EH (cell line): ENCODE measurements at regions not wholly inside any gene's neighbourhood (a gene's known extent, or its start where the extent isn't known, plus 50 kb on each side); places are given as distances from the start of the nearest gene placed in this dataset.

Source experiments
- DNase-seq: peaks from one replicate; pipeline ENCODE4 v3.0.0-alpha.2; 2015; ENCODE audit warnings: low read depth

DNA sequence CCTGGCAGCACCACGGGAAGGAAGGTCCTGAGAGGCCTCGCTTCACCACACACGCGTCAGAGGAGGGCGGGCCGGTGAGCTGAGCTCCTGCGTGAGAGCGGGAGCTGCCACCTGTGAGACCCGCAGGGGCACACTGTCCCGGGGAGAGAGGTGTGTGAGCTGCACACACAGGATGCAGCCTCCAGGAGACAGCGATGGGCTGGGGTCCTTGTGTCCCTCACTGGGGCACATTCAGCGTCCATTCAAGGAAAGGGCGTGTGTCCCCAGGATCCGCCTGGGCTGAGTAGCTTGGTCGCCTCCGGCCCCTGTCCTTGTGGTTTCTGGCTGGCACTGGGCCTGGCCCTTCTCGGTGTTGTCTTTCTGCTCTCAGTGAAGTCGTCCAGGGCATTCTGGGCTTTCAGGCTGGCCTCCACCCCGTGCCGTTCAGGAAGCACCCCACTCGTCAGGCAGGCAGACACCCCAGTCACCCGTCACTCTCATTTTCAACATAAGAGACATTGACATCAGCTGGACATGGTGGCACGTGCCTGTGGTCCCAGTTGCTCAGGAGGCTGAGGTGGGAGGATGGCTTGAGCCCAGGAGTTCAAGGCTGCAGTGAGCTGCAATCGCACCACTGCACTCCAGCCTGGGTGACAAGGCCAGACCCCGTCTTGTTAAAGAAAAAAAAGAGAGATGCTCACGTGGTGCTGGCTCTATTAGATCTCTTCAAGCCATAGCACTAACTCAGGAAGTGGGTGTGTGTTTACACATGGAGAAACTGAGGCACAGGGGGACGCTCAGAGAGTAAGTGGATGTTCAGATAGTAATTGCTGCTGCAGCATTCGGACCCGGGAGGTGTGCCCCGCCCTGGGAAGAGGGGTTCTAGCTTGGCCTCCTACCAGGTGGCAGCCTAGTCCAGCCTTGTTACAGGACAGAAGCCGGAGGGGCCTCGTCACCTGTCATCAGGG, 1081.6 kb downstream of the BRD1 start:
- no peak for DNase-seq

DNA sequence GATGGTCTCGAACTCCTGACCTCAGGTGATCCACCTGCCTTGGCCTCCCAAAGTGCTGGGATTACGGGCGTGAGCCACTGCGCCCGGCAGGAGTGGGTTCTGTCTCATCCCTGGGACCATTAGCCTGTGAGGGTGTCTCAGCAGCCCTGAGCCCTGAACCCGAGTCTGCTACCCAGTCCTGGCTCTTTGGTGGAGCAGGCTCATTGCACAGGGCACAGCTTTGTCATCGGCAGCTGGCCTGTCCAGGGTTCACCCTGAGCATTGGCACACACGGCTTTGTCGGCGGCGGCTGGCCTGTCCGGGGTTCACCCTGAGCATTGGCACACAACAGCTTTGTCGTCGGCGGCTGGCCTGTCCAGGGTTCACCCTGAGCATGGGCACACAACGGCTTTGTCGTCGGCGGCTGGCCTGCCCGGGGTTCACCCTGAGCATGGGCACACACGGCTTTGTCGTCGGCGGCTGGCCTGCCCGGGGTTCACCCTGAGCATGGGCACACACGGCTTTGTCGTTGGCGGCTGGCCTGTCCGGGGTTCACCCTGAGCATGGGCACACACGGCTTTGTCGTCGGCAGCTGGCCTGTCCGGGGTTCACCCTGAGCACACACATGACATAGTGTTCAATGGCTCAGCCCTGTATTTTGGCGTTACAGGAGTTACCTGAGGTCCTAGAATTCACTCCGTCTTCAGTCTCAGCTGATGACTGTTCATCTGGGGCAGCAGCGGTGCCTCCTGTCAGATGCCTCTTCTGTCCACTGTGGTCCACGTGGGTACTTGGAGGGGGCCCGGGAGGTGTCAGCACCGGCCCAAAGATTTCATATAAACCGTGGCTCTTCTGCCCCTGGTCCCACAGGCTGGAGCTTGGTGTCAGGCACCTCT, 1082.5 kb downstream of the BRD1 start:
- no peak for DNase-seq

DNA sequence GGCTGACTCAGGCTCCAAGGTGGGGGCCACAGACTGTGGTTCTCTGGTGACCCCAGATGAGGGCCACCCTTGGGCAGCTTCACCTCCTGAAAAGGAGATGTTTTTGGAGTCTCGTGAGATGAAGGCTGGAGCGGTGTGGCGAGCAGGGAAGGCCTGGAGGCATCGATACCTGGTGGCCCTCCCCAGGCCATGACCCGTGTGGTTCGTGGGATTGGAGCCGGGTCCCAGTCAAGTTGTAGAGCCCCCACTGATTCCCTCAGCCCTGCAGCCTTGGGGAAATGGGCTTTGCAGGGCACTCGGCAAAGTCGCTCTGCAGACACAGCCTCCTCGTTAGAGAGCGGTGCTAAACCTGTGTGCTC, 1083.4 kb downstream of the BRD1 start:
- no peak for DNase-seq

DNA sequence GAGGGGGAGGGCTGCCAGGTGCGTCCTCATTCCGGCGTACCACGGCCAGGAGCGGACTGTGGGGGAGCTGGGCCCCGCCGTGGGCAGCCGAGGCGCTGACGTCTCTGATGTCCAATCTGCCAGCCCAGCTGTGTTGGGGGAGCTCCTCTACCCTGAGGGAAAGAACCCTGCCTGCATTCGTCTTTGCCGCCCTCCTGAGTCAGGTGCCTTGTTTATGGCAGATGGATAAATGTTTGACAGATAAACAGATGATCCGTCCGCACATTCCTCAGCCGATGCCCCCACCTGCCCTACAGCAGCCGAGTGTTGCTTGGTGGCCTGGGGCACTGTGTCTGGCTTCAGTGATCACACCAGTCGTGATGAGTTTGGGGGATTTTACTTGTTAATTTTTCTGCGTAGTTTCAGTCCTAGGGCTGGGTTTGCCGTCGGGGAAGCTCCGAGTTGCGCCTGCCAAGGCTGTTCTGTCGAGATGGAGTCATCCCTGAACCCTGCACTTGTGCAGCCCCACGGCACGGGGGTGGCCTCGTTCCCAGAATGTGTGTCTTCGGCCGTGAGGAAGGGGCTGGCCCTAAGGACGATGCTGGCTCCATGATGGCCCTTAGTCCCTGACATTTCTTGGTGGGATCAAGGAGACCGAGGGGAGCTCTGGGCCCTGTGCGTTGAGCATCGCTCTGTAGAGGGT, 1083.9 kb downstream of the BRD1 start:
- no peak for DNase-seq

DNA sequence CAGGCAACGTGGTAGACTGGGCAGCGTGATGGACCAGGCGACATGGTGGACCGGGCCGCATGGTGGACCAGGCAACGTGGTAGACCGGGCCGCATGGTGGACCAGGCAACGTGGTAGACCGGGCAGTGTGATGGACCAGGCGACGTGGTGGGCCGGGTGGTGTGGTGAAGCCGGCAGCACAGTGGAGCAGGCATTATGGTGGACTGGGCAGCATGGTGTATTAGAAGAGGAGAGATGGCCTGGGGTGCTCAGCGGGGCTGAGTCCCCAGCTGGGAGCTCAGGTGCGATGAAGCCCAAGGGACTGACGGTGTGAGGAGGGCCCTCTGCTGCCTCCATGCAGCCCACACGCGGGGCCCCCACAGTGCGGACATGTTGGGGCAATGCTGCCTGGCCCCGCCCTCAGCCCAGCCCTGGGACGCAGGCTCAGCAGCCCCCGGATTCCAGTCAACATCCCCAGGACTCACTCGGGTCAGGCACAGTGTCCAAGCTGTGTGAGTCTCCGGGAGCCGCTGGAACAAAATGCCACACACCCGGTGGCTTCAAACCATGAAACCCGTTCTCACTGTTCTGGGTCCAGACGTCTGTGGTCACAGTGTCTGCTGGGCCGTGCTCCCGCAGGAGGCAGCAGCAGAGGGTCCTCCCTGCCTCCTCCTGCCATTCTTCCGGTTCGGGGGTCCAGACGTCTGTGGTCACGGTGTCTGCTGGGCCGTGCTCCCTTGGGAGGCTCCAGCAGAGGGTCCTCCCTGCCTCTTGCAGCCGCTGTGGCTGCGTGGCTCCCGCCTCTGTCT, 1084.9 kb downstream of the BRD1 start:
- DNase-seq = no peak

DNA sequence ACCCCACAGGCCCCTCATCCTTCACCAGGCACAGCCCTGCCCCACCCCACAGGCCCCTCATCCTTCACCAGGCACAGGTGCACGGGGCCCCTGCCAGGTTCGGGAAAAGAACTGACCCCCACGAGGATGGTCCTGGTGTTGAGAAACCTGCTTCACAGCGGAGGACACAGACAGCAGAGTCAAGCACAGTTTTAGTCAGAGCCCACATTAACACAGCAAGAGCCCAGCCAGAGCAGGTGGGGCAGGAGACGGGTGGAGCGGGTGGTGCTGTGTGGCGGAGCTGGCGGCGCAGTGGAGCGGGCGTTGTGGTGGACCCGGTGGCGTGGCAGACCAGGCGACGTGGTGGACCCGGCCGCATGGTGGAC, 1085.5 kb downstream of the BRD1 start:
- no peak for DNase-seq

DNA sequence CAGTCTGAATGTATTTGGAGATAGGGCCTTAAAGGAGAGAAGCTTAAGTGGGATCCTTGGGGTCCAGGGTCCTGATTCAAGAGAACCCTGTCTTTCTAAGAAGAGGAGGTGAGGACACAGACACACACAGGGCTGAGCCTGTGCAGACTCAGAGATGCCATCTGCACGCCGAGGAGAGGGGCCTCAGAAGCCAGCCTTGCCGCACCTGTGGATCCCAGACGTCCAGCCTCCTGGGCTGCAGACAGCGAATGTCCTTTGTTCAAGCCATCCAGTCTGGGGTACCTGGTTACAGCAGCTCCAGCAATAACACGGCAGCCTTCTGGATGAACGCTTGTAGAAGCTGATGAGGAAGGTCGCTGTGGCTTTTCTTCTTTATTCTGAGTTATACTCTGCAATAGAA, 1086.1 kb downstream of the BRD1 start:
- DNase-seq = no peak

DNA sequence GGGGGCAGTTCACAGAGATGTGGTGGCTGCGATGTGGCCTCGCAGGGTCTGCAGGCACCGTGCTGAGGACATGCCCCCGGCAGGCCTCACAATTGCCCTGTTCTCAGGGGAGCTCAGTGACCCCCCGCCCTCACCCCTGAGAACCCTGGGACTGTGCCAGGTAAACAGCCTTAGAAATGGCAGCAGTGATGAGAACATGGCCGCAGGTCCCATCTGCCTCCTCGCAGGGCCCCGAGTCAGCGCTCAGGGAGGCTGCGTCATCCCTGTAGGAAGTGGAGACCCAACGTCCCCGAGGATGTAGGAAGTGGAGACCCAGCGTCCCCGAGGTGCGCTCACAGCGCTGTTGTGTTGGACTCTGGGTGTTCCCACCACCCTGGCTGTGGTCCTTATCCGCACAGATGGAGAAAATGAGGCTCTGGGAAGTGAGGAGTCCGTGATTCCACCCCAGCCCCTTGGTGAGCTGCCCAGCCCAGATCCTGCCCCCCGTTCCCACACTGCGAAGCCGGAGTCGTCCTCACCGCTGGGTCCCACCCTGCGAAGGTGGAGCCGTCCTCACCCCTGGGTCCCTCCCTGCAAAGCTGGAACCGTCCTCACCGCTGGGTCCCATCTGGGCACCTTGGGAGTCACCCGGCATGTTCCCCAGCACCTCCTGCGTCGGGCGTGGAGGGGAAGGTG, 1086.8 kb downstream of the BRD1 start:
- DNase-seq = no peak

DNA sequence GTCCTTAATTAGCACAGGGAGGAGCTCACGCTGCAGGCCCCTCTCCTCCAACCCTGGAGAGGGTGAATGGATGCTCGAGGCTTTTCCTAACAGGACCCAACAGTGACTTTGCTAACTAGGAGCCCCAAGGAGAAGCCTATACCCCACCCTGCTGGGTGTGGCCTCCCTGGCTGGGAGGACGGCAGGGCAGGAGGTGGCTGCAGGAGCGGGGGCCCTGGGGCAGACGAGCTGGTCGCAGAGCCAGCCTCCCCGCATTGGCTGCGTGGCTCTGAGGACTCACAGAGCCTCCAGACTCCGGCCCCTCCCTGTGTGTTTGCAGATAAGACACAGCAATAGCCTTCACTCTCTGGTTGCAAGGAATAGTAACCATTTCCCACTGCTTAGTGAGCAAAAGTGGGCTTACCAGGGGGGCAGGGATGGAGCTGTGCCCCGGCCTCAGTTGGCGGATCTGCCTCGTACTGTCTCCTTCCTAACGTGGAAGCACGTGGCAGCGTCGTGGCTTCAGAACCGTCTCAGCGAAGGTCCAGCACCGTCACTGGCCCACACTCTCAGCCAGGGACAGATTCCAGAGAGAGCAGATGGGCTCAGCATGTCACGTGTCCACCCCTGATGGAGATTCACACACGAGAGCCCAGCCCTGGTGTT, 1087.5 kb downstream of the BRD1 start:
- no peak for DNase-seq

DNA sequence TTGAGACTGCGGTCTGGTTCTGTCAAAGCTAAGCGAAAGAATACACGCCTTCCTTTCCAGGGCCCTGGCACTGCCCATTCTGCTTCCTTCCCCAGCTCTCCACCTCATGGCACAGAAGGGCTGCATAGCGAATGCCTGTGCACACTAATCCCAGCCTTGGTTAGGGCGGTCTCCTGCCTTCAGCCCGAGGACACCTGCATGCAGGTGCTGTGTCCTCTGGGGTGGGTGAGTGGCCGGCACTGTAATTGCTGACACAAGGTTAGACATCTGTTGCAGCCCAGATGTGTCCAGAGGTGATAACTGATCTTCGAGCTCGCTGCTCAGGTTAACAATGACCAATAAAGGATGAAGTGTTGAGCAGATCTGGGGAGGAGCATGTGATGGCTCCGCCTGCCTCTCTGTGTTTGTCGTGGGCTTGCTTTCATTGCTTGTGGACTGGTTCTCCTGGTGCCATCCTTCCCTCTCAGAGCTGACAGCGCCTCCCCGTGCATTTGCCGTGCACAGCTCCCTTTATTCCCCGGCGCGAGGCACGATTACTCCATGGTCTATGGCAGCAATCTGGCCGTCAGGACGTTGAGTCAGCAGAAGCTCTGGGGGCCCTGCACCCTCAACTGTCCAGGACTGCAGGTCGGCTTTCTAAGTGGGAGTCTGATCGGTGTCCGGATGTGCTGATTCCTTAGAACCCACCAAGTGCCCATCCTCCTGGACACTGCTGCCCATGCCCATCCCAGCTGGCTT, 1088.2 kb downstream of the BRD1 start:
- no peak for DNase-seq

DNA sequence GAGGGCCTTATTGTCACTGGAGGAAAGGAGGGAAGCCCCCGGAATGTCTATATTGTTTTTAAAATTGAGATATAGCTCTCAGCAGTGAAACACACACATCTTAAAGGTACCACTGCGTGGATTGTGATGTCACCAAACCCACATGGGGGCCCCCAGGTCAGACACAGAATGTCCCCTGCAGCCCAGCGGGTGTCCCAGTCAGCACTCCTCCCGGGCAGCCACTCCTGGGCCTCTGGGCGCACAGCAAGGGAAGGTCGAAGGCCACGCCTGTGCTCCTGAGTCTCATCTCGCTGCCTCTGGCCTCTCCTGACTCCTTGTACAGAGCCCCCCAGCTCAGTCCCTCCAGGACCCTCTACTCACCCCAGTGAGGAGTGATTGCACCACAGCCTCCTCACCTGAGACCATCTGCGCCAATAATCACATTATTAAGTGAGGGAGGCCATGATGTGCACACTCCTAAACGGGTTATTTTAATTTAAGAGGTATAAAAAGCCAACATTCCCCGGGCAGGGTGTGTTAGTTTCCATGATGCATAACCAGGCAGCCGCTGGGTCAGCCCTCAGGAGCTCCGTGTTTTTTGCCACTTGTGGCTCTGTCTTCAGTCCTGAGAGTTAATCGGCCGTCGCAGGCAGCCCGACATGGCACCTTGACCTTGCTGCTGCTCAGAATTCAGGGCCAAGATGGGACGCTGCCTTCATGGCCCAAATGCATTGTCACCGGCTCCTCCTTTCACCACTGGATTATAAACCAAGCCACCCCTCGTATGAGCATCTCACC, 1089.3 kb downstream of the BRD1 start:
- DNase-seq = no peak

DNA sequence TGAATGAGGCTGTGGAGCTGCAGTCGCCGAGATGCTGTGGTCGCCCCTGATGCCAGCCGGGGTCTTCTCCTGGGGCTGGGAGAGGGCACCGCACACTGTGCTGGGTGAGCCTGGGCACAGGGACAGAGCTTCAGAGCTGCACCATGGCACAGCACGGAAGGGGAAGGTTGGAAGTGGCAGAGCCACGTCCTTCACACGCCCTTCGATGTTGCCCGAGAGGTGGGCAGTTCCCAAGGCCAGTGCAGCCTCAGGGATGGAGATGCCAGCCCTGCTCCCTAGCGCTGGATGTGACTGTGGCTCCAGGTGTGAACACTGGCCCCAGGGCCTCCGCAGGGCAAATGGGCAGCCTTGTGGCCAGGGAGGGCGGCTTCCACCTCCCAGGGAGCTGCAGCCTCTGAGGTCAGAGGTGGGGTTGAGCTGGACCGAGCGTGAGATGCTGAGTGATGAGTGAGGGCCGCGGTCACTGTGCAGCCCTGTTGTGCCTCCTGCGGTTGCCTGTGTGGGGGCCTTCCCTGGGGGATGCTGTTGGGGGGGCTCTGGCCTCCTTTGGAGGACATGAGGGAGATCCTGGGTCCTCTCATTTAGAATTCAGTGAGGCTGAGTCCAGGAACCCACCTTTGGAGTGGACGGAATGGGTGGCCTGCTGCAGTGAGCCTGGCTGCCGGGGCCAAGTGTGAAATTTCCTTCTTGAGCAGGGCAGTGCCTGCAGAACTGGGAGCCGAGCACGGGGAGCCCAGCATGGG, 1090.0 kb downstream of the BRD1 start:
- DNase-seq = no peak

DNA sequence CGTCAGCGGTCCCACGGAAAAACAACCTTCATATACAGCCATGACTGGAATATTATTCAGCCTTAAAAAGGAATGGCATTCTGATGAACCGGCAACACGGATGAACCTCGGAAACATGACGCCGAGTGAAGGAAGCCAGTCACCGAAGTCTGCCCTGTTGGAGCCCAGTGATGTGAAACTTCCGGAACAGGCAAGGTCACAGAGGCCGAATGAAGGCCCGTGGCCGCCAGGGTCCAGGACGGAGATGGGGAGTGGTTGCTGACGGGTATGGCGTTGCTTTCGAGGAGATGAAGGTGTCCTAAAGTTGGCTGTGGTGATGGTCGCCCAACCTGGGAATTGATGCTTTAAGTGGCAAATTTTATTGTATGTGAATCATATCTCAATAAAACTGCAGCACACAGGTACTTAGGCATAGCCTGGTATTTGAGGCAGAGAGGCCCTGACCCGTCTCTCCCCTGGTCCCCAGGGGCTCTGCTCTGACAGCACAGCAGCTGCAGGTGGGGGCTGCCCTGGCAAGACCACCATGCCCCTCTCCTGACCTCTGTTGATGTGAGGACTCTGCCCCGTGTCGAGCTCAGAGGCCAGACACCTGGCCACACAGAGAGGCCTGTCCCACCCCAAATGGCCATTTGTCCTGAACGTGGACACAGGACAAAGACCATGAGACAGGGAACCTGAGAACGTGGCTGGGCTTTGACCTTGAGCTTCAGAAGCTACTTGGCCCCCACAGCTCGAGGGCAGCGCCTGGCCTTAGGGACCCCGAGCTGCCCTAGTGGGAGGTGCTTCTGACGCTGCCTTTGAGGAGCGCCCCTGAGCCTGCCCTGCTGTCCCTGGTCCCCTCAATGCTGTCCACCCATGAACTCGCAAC, 1090.8 kb downstream of the BRD1 start:
- no peak for DNase-seq

DNA sequence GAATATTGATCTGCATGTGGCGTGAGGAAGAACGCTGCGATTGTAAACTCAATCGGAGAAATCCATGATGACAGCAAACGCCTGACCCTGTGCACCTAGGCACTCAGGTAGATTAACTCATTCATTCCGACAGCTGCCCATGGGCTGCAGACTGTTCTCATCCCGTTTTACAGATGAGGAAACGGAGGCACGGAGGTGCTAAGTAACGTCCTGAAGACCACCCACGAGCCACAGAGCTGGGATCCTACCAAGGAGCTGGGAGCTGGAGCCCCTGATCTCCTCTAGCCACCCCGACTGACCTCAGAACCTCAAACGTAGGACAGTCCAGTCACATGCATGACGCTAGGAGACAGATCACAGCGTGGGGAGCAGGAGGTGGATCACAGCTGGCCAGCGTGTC, 1092.7 kb downstream of the BRD1 start:
- DNase-seq = no peak

DNA sequence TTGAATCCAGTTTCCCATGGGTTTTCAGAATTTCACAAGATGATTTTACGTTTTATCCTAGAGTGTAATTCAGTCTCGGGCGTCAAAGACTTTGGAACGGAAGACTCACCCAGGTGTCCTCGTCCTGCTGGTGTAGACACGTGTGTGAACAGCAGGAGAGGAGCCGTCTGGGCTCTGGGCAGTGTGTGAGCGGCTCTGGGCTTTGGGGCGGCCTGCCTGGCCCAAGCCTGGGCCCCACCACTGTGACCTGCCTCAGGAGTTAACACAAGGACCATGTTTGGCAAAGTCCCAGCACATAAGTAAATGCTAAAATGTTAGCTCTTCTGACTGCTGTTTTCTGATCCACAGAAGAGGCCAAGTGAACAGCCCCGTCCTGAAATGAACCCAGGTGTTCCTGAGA, 1093.3 kb downstream of the BRD1 start:
- no peak for DNase-seq

DNA sequence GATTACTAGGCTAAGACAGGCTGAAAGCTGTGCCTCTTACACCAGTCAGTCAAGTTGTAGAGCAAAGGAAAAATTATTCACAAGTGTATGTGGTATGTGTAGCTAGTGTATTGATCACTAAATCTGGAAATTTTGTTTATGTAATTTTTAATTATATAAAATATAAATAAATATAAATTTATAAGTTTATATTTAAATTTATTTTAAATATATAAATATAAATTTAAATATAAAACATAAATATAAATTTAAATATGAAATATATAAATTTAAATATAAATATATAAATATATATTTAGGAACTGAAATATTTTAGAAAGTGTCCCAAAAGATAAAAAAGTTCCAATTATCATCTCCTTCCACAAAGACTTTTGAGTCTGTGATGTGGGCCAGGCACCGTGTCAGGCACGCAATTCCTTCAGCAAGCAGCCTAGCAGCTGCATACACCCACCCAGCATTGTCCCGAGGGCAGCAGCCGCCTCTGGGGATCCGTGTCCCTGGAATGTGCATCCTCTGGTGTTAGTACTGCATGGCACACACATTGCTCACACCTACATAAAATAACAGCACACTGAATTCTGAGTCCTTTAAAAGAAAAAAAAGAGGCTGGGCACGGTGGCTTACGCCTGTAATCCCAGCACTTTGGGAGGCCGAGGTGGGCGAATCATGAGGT, 1098.0 kb downstream of the BRD1 start:
- no peak for DNase-seq

DNA sequence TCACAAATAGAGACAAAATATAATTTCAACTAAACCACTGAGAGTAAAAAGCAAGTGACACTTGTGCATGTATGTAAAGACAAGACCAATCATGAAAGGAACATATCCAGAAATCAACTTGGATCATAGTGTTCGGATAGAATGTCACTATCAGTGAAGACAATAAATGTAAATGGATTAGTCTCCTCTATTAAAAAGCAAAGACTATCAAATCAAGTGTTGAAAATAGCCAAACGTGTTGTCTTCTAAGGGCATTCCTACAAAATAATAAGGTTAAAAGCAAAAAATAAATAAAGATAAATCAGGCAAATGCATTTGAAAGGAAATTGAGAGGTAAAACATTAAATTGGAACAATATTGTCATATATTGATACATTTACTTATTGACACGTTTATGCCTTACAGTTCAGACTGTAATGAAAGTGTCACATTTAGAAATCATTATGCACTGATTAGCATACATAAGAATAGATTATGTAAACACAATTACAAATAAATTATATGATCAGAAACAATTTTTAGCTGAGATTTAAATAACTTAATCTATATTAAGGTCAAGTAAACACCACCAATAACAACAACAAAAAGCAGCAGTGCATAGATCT, 1100.1 kb downstream of the BRD1 start:
- DNase-seq = no peak
